DMS114 treated with DMSO at 0.1 percent for 48 hours (cell line): ENCODE measurements at regions not wholly inside any gene's neighbourhood (a gene's known extent, or its start where the extent isn't known, plus 50 kb on each side); places are given as distances from the start of the nearest gene placed in this dataset.
A peak's percentile ranks its signal among the peaks of the same experiment; 100 is the strongest.

ENCODE experiments used
- DNase-seq: peaks from one replicate; lab custom pipeline; 2025; ENCODE audit not compliant: unreplicated experiment; lab: John Stamatoyannopoulos, UW

GRCh38 chr2:173419506-173419905 lies 64.8 kb downstream of the CDCA7 start:
- no peak for DNase-seq

DNA sequence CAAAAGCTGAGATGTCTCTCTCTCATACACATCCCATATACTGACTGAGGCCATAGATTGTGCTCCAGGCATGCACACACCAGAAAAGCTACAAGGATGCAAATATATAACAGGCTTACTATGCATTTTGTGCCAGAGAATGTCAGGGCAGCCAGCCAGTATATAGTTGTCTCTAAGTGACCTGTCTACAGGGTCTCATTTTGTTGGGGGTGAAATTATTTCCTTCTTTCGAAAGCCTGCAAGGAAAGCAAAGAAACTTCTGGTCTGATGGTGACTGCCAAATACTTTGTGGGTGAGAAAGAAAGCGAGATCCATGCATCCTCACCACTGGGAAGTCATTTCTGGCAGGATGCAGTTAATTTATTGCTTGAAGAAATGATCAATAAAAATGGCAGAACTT lies 70.2 kb downstream of the CDCA7 start:
- no peak for DNase-seq

DNA sequence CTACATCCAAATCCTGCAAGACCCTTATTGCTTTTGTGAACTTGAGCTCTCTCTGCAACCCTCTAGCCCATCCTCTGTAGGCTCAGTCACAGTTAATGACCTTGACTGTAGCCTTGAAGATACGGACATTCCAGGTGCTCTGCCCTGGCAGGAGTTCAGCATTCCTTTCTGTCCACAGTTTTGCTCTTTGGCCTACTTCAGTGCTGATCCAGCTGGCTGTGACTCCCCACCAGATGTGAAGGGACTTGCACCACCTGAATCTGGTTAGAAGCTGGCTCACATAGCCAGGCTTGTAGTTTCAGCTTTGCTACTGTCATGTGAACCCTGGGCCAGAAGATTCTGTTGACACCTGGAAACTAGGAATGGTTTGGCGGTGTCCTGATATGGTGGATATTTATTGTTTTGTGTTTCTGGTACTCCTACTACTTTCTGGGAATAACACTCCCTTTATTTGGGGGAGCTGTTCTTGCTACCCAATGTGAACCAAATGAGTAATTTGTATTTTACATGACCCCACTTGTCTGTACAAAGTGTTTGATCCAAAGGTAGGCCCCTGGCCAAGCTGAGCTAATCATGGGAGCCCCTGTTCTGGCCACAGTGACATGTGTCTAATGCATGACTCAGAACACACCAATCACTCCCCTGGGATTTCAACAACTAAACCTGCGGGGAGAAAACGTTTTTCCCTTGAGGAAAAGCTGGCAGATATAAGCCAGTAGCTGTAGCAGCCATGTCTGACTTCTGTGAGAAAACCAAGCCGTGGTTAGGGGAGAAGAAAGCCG lies 73.4 kb downstream of the CDCA7 start:
- DNase-seq = no peak

GRCh38 chr2:173431191-173431590 lies 76.5 kb downstream of the CDCA7 start:
- DNase-seq = no peak

DNA sequence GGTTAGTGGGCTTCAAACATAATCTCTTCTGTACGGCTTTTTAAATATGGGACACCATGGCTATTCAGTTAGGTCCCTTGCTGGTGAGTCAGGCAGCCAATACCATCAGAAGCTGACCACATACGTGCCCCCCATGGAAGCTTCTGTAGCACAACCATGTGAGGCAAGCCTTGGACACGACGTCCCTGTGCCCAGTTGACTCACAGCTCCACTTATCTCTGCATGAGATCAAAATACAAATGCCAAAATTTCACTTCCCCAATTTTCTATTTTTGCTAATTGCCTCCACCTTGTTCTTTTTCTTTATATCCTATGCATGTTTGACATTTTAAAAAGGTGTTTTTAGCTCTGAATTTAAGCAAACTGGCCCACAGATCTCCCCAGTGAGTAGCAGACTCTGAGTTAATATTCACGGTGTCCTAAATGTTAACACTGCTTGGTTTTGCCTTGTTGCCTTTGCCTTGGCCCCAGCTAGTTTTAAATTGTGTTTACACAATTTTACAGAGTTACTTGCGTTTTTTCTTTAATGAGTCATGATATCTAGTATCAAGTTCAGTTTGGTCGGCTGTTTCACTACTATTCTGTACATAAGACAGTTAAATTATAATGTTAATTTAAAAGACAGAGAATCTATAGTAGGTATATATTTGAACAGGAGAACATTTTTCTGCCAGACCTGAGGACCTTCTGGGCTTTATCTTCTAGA lies 77.5 kb downstream of the CDCA7 start:
- no peak for DNase-seq

DNA sequence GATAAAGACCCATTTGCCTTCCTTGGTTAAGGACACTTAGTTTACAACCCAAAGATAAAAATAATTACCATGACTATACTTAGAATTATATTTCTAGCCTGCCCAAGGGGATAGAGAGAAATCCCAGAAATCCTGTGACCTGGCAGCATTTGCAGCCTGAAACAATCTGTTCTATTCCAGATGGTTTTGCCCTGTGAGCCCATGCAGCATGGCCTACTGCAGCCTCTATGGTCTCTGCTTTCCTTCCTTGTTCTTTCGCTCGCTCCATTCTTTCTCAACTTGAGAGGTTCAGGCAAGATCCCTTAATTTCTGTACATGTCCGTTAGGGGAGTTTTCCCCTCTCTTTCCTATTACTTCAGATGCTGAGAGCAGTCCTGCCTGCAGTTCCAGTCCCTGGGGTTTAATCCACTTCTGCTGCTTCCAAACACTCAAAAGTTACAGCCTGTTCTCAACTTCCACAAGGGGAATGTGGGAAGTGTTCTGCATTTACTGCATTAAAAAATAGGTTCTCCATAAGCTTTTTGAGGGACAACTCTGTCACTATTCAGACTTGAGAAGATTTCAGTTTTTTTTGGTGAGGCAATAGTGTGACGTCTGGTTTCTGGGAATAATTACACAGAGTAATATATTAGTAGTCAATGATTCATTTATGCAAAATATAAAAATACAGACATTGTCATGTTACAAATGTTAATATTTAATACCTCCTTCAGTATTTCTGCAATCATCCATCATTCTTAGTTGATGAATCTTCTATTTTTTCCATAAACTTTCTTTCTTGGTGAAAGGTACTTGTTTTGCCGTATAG lies 80.3 kb downstream of the CDCA7 start:
- DNase-seq = no peak

DNA sequence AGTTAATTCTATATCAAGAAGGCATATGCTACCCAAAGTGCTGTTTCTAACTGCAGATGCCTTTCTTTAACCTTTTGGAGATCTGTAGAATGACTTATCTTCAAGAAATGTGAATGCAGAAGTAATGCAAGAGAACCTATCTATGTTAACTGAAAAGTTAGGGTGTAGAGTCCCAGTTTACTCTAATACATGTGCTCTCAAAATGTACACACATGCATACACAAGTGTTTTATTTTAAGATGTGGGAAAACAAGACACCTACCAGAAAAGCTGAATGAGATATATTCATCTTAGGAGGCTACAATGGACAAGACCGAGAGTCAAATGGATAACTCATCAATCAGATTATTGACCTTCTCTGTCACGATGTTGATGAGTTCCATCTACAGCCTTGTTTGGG lies 80.9 kb downstream of the CDCA7 start:
- no peak for DNase-seq

DNA sequence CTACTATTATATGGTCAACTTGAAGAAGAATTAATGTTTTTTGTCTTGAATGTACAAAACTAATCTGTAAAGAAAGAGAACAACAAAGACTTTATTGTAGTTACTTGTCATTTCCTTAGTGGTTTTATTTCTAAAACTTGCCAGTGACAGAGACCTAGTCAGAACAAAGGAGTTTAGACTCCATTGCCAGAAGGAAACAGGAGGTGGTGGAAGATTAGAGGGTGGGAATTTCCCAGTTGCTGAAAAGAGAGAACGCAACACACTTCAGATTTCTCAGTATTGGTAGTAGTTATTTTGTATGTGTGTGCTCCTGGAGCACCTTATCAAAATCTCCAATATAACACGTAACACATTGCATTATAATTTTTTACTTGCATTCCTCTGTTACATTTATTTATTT lies 81.4 kb downstream of the CDCA7 start:
- no peak for DNase-seq

GRCh38 chr2:173441222-173441621 lies 86.5 kb downstream of the CDCA7 start:
- DNase-seq = no peak

DNA sequence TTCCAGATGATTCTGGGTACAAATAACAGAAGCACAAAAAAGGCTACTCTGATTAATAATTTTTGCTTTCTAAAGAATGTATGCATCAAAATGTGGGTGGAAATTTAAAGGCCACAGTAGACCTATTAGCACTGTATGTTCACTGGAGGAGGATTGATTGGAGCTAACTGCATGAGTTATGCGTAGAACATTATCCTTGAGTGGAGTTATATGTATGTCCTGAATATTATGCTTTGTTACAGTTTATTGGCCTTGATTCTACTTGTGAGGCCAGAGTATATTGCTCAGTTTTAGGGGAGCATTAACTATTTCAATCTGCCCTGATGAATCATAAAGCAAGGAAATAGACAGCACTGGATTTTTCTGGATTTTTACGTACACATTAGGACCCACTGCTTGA lies 87.9 kb downstream of the CDCA7 start:
- DNase-seq = no peak

DNA sequence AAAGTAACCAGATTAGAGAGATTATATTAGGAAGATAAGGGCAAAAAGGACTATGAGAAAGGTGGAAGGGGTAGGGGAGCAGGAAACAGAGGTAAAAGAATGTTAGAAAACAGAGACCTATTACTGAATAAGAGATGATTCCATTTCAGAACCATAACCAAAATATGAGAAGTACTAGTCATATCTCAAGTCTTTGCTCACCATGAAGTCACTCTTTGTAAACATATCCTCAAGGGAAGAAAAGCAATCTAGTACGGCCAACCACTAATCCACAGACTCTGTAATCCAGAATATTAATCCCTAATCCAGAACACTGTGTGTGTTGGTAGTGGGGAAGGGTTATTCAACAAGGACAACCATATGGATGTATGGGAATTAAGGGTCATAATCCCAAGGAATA lies 92.0 kb downstream of the CDCA7 start:
- DNase-seq = no peak

DNA sequence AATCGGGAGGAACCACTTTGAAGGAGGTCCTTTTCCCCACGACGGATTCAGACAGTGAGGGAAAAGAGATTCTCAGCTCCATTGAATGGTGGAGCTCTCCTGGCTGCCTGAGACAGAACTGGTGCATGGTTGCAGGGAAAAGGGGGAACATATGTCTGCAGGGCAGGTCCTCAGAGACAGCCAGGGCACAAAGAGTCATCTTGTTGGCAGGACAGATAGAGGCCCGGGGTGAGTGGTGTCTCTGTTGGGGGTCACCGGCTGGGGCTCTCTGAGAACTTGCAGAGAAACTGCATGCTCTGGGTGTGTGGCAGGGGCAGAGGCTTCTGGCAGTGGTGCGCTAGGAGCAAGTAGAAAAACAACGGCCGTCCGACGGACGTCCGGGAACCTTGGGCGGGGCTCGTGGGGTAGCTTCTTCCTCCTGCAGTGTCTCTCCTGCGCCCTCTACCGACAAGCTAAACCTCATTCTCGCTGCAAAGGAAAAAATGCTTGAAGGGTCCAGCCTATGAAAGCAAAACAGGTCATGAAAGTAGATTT lies 94.3 kb downstream of the CDCA7 start:
- peak; percentile 67 for DNase-seq

- DNase-seq = no peak
Measured at GRCh38 chr2:173451118-173451517, 96.4 kb downstream of the CDCA7 start.

- no peak for DNase-seq
Measured at GRCh38 chr2:173451941-173452340, 97.3 kb downstream of the CDCA7 start.

DNA sequence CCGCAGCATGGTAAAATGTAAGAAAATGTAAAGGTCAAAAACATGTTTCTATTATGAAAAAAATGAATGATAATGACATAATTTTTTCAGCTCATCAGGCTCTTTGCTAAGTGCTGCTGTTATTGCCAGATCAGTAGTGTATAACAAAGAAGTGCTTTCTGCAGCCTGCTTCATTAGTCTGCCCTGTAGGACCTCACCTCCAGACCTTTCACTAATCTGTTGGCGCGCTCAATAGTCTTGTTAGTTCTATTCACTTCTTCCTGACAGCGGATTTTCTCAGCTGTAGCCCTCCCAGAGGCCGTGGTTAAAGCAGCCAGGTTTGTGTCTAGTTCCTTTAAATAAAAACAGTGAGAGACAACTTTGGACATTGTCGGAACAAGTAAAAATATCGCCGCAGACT lies 97.7 kb downstream of the CDCA7 start:
- DNase-seq = no peak

GRCh38 chr2:173456960-173457359 lies 102.3 kb downstream of the CDCA7 start:
- DNase-seq = no peak

DNA sequence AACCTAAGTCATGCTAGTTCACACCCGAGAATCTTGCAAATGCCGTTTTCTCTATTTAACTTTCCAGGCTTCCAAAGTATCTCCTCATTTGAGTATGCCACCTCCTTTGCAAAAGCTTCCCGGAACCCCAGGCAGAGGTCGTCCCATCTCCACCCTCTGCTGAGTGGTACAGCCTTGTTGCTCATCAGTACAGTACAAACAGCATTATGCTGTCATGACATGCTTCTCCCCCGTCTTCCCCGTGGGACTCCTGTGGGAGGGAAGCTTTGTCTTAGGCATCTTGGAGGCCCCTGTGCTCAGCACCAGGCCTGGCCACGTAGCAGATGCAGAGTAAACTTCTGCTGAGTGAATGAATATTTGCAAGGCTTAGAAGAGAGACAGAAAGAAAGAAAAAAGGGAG lies 102.7 kb downstream of the CDCA7 start:
- DNase-seq = no peak

- DNase-seq = no peak
Measured at GRCh38 chr2:173458991-173459780, 104.5 kb downstream of the CDCA7 start.

DNA sequence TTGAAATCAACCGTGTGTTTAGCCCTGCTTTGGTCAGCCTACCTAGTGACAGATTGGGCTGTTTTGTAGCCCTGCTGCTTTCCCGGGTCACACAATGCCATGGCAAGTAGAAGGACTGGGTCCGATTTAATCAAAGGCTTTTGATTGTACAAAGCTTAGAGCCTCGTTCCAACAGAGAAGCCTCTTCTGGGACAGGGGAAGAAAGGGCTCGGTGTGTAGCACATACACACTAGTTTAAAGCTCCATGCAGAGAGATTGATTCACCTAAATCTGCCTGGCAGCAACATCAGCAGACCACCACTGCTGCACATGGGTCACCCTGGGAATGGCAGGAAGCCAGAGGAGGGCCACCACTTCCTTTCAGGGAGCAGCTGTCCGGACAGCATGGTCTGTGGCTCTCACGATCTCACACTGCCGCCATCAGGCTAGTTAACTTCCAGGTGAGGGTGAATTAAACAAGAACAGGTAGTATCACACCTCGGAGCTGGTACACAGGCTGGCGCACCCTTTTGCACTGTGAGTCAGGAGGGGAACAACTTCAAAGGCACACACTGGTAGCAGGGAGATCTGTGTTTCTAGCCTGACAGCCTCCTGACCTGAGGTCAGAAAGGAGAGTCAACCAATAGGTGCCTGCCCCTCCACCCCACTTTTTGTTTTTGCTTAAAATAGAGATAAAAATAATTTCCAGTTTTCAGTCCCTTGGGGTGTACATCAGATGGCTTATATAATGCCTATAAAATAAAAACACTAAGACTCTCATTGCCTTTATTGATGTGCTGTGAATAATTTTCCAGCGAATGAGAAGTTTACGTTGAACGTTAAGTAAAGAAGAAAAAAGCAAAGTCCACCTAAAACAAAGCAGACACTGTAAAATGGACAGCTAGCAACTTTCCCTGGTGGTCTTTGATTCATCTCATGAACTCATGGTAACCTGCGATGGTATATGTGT lies 108.5 kb downstream of the CDCA7 start:
- no peak for DNase-seq

DNA sequence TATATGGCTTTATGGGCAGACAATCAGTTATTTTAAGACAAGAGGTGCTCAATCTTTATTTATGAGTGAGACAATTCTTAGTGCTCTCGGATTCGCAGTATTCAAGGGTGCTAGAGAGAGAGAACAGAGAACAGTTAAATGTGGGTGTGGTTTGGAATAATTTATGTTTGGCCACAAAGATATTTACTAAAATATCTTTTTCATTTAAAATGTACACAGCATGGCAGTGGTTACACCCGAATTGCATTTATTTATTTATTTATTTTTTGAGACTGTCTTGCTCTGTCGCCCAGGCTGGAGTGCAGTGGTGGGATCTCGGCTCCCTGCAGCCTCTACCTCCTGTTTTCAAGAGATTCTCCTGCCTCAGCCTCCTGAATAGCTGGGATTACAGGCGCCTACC lies 109.2 kb downstream of the CDCA7 start:
- no peak for DNase-seq
